K562 (cell line): ENCODE measurements at regions not wholly inside any gene's neighbourhood (a gene's known extent, or its start where the extent isn't known, plus 50 kb on each side); places are given as distances from the start of the nearest gene placed in this dataset.

ENCODE experiments used
- ATAC-seq: fragments of 200-7000 bp; cut with Tn5 transposase; 3 replicates; pipeline ENCODE4 v1.9.1; 2020; ENCODE audit warnings: moderate library complexity
- BruUV-seq: library from RNA; stranded (reverse); fragments of 400-500 nt; replicated peaks from 2 replicates; lab custom pipeline; 2021; lab: Mats Ljungman, UMichigan
- CTCF ChIA-PET: fragments of 300-600 bp; formaldehyde crosslinking; extraction: SDS; loops from one replicate; lab custom pipeline; 2021; ENCODE audit warnings: low intra/inter-chr PET ratio; lab: Yijun Ruan, JAX
- POLR2A ChIA-PET: fragments of 300-600, 350-650 bp; sonication (Branson Sonifier 250); formaldehyde crosslinking; extraction: SDS; loops from one replicate; lab custom pipeline; 2021; ENCODE audit warnings: antibody characterized with exemption, inconsistent platforms; lab: Yijun Ruan, JAX
- DNase-seq, 4 experiments: peaks; one replicate each; pipeline versions ENCODE4 v3.0.0 to v3.0.0-alpha.2; 2011 to 2018; ENCODE audit warnings: low spot score in 3 of 4, mixed read lengths in 3 of 4; ENCODE audit errors: extremely low read depth in 1 of 4
- FAIRE-seq: peaks from 2 replicates; lab custom pipeline; 2011; peaks lifted over from hg19 to GRCh38; lab: Jason Lieb, UNC
- H2AFZ ChIP-seq: 2 replicates; pipeline ENCODE4 v1.6.0; 2011; ENCODE audit warnings: low read depth, low read length, control low read depth, inconsistent platforms
- H3K27ac ChIP-seq: fragments of 200-600 bp; 3 replicates; pipeline ENCODE4 v1.8.0; 2011; ENCODE audit warnings: low read depth, mild to moderate bottlenecking, control low read depth, inconsistent platforms, low read length, moderate library complexity, mixed read lengths; ENCODE audit errors: extremely low read depth
- H3K27me3 ChIP-seq, 2 experiments: fragments of 300-600 bp in 1 of 2; 2 replicates in 1 of 2; 3 replicates in 1 of 2; pipeline versions ENCODE4 v1.6.0 to v1.8.0; 2011; ENCODE audit warnings: inconsistent platforms in 2 of 2, low read length in 2 of 2, mild to moderate bottlenecking in 1 of 2, mixed read lengths in 1 of 2, moderate library complexity in 1 of 2; ENCODE audit not compliant: control insufficient read depth in 2 of 2, insufficient read depth in 2 of 2
- H3K36me3 ChIP-seq: fragments of 300-600 bp; 3 replicates; pipeline ENCODE4 v1.8.0; 2011; ENCODE audit warnings: mild to moderate bottlenecking, low read length, inconsistent platforms; ENCODE audit not compliant: control insufficient read depth, insufficient read depth
- H3K4me1 ChIP-seq, 2 experiments: fragments of 200-600 bp in 1 of 2; replicated peaks in 1 of 2; 2 replicates in 1 of 2; 3 replicates in 1 of 2; pipeline versions ENCODE4 v1.5.1 to v1.8.0; 2011; ENCODE audit warnings: inconsistent platforms in 2 of 2, low read length in 2 of 2, mild to moderate bottlenecking in 1 of 2, mixed read lengths in 1 of 2, moderate library complexity in 1 of 2; ENCODE audit not compliant: control insufficient read depth in 2 of 2, insufficient read depth in 2 of 2
- H3K4me2 ChIP-seq: 2 replicates; pipeline ENCODE4 v1.6.1; 2011; ENCODE audit warnings: low read length, control low read depth, inconsistent platforms, mixed read lengths; ENCODE audit not compliant: insufficient read depth
- H3K4me3 ChIP-seq: fragments of 200-600 bp; sonication (generic), shearing (Covaris generic); 2 replicates; pipeline ENCODE4 v1.5.1; 2016; ENCODE audit warnings: control low read depth, inconsistent platforms
- H3K79me2 ChIP-seq: fragments of 200-600 bp; 3 replicates; pipeline ENCODE4 v1.8.0; 2011; ENCODE audit warnings: low read length, inconsistent platforms; ENCODE audit not compliant: control insufficient read depth, insufficient read depth
- H3K9ac ChIP-seq, 2 experiments: 2 replicates each; pipeline versions ENCODE4 v1.6.0 to v1.6.1; 2011; ENCODE audit warnings: low read depth in 2 of 2, low read length in 2 of 2, control low read depth in 1 of 2, inconsistent platforms in 1 of 2, mild to moderate bottlenecking in 1 of 2, mixed read lengths in 1 of 2; ENCODE audit not compliant: insufficient read depth in 1 of 2
- H3K9me1 ChIP-seq: one replicate; pipeline ENCODE4 v1.6.0; 2011; ENCODE audit warnings: inconsistent platforms, mild to moderate bottlenecking, low read length, moderate library complexity; ENCODE audit not compliant: control insufficient read depth, insufficient read depth
- H3K9me3 ChIP-seq: replicated peaks from 2 replicates; pipeline ENCODE4 v1.5.1; 2011; ENCODE audit warnings: low read depth, low read length, inconsistent platforms; ENCODE audit not compliant: control insufficient read depth, insufficient read depth
- H4K20me1 ChIP-seq: replicated peaks from 2 replicates; pipeline ENCODE4 v1.6.1; 2011; ENCODE audit warnings: low read length, inconsistent platforms, mixed read lengths; ENCODE audit not compliant: control insufficient read depth, insufficient read depth
- BDP1 ChIP-seq: IDR thresholded peaks from 3 replicates; pipeline ENCODE4 v1.6.1; 2011; ENCODE audit not compliant: insufficient read length, insufficient read depth
- CBX2 ChIP-seq: fragments of 200-600 bp; sonication (generic); IDR thresholded peaks from one replicate; pipeline ENCODE4 v1.6.1; 2012; ENCODE audit warnings: mild to moderate bottlenecking, low read length, inconsistent platforms; ENCODE audit not compliant: insufficient read depth, poor library complexity, severe bottlenecking
- CTBP1 ChIP-seq: fragments of 450-650 bp; IDR thresholded peaks from 2 replicates; pipeline ENCODE4 v1.6.1; 2016; ENCODE audit warnings: borderline replicate concordance
- GATAD2A ChIP-seq: fragments of 450-650 bp; IDR thresholded peaks from 2 replicates; pipeline ENCODE4 v1.6.1; 2017
- KLF6 ChIP-seq: fragments of 250-450 bp; sonication (Bioruptor Pico); IDR thresholded peaks from 2 replicates; pipeline ENCODE4 v1.4.0; 2020; ENCODE audit warnings: mild to moderate bottlenecking, moderate library complexity, borderline replicate concordance
- NR2C2 ChIP-seq, 2 experiments: fragments of 200-800 bp in 1 of 2; sonication (Bioruptor generic) in 1 of 2; sonication (generic) in 1 of 2; formaldehyde crosslinking in 1 of 2; IDR thresholded peaks; 2 replicates each; pipeline versions ENCODE4 v1.6.1 to v1.8.0; 2016 to 2022; ENCODE audit warnings: mild to moderate bottlenecking in 1 of 2, missing compliant biosample characterization in 1 of 2, missing genetic modification characterization in 1 of 2, missing genetic modification reagents in 1 of 2
- TAL1 ChIP-seq: fragments of 450-650 bp; IDR thresholded peaks from 2 replicates; pipeline ENCODE4 v1.6.1; 2016; ENCODE audit warnings: mild to moderate bottlenecking
- ZFX ChIP-seq: sonication (generic); formaldehyde crosslinking; IDR thresholded peaks from 2 replicates; pipeline ENCODE4 v1.8.0; 2022; ENCODE audit warnings: mild to moderate bottlenecking, missing genetic modification reagents, moderate library complexity
- ZNF143 ChIP-seq: sonication (generic); formaldehyde crosslinking; IDR thresholded peaks from 2 replicates; pipeline ENCODE4 v1.9.0; 2022; ENCODE audit warnings: mild to moderate bottlenecking, missing genetic modification reagents
- ZNF699 ChIP-seq: fragments of 250-450 bp; sonication (Bioruptor Pico); IDR thresholded peaks from 2 replicates; pipeline ENCODE4 v1.8.0; 2021; ENCODE audit warnings: mild to moderate bottlenecking, moderate library complexity; ENCODE audit not compliant: insufficient replicate concordance
- WGBS: fragments of 100-300 bp; shearing (Covaris generic); methylation state at CpG from one replicate; pipeline ENCODE4 v1.1.6; 2016; ENCODE audit warnings: low coverage, mixed read lengths; ENCODE audit not compliant: insufficient coverage; ENCODE audit errors: missing lambda C conversion rate; 5-methylcytosine and 5-hydroxymethylcytosine counted together
- in situ Hi-C: fragments of 300-500 bp; cut with MboI; formaldehyde crosslinking; loops from 4 replicates; pipeline ENCODE4 v1.15.0; 2018; ENCODE audit warnings: inconsistent platforms, mixed read lengths
- intact Hi-C: fragments of 100-400 bp; cut with micrococcal nuclease; formaldehyde crosslinking; loops from 2 replicates; pipeline ENCODE4 v1.14.2; 2022
- TF ChIP-seq, protein P1 (sequence below), 2 experiments: fragments of 450-650 bp in 1 of 2; IDR thresholded peaks; 2 replicates each; pipeline ENCODE4 v1.6.1; 2011 to 2017; ENCODE audit warnings: low read depth in 2 of 2, antibody characterized with exemption in 1 of 2, borderline replicate concordance in 1 of 2, low read length in 1 of 2, mild to moderate bottlenecking in 1 of 2, mixed read lengths in 1 of 2; ENCODE audit not compliant: control insufficient read depth in 1 of 2
- TF ChIP-seq, protein P2 (sequence below): fragments of 250-450 bp; sonication (Bioruptor Pico); IDR thresholded peaks from 2 replicates; pipeline ENCODE4 v1.8.0; 2021; ENCODE audit warnings: borderline replicate concordance, mild to moderate bottlenecking, moderate library complexity; ENCODE audit not compliant: poor library complexity, severe bottlenecking
- TF ChIP-seq, protein P3 (sequence below): fragments of 450-650 bp; IDR thresholded peaks from 2 replicates; pipeline ENCODE4 v1.6.1; 2018; ENCODE audit not compliant: partially characterized antibody

DNA sequence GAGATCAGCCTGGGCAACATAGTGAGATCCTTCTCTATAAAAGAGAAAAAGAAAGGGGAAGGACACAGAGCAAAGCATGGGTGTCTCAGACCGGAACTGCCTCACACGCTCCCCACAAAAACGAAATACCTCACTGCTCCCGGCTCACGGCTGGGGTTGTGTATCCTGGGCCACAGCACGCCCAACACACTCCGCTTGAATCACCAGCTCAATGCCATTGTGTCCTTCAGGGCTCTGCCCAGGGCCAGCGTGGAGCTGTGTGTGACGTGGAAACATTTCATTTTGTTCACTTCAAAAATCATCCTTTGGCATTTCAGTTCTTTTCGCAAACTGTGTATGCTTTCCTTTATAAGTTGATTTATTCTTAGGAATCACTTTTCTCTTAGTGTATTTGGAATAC lies 279.5 kb downstream of the IRX1 start:
- no peaks in the 10 kb centered on the region for H3K9me3 ChIP-seq
- no peaks in the 10 kb centered on the region for H4K20me1 ChIP-seq
- in situ Hi-C loops (no loop called here), intact Hi-C loops (no loop called here)
- POLR2A ChIA-PET: no interaction called here
- DNase-seq (no peak), ATAC-seq (no peak), FAIRE-seq (no peak)
- no peaks in the 10 kb centered on the region for H3K79me2 ChIP-seq
- CTCF ChIA-PET: no interaction called here
- no peak overlapping the region for H2AFZ ChIP-seq
- 2% methylated on average over 10 of the region's 10 CpGs for WGBS
- H3K4me2 ChIP-seq: no peak overlapping the region
- peaks cover 0 to 5% of the 10 kb centered on the region in 2 experiments; a peak in 1 of 5 replicates for H3K27me3 ChIP-seq
- H3K4me3 ChIP-seq: no peak overlapping the region
- H3K4me1 ChIP-seq: no peaks in the 10 kb centered on the region
- H3K9ac ChIP-seq: no peak overlapping the region
- no peak overlapping the region for H3K27ac ChIP-seq
- no peaks in the 10 kb centered on the region for H3K36me3 ChIP-seq
- H3K9me1 ChIP-seq: no peaks in the 10 kb centered on the region
- BruUV-seq: no TSS peak
- TF ChIP-seq KLF6 (CRISPR knock-in tag) (no peak), GATAD2A (no peak), ZFX (CRISPR knock-in tag) (no peak), ZNF143 (CRISPR knock-in tag) (no peak), CTBP1 (no peak), BDP1 (no peak), NR2C2 (CRISPR knock-in tag; IDR thresholded peaks at IDR 0.05) (no peak), NR2C2 (tag; IDR thresholded peaks at IDR 0.05) (no peak), ZNF699 (CRISPR knock-in tag) (no peak), TAL1 (no peak), CBX2 (no peak)
- TF ChIP-seq, protein P1, sequence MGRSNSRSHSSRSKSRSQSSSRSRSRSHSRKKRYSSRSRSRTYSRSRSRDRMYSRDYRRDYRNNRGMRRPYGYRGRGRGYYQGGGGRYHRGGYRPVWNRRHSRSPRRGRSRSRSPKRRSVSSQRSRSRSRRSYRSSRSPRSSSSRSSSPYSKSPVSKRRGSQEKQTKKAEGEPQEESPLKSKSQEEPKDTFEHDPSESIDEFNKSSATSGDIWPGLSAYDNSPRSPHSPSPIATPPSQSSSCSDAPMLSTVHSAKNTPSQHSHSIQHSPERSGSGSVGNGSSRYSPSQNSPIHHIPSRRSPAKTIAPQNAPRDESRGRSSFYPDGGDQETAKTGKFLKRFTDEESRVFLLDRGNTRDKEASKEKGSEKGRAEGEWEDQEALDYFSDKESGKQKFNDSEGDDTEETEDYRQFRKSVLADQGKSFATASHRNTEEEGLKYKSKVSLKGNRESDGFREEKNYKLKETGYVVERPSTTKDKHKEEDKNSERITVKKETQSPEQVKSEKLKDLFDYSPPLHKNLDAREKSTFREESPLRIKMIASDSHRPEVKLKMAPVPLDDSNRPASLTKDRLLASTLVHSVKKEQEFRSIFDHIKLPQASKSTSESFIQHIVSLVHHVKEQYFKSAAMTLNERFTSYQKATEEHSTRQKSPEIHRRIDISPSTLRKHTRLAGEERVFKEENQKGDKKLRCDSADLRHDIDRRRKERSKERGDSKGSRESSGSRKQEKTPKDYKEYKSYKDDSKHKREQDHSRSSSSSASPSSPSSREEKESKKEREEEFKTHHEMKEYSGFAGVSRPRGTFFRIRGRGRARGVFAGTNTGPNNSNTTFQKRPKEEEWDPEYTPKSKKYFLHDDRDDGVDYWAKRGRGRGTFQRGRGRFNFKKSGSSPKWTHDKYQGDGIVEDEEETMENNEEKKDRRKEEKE (IDR thresholded peaks at IDR 0.05; ENCODE audit: borderline replicate concordance in 1 of 2, control insufficient read depth in 1 of 2, low read depth in 2 of 2, low read length in 1 of 2): no peak
- TF ChIP-seq, protein P2, sequence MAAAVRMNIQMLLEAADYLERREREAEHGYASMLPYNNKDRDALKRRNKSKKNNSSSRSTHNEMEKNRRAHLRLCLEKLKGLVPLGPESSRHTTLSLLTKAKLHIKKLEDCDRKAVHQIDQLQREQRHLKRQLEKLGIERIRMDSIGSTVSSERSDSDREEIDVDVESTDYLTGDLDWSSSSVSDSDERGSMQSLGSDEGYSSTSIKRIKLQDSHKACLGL: no peak
- TF ChIP-seq, protein P3, sequence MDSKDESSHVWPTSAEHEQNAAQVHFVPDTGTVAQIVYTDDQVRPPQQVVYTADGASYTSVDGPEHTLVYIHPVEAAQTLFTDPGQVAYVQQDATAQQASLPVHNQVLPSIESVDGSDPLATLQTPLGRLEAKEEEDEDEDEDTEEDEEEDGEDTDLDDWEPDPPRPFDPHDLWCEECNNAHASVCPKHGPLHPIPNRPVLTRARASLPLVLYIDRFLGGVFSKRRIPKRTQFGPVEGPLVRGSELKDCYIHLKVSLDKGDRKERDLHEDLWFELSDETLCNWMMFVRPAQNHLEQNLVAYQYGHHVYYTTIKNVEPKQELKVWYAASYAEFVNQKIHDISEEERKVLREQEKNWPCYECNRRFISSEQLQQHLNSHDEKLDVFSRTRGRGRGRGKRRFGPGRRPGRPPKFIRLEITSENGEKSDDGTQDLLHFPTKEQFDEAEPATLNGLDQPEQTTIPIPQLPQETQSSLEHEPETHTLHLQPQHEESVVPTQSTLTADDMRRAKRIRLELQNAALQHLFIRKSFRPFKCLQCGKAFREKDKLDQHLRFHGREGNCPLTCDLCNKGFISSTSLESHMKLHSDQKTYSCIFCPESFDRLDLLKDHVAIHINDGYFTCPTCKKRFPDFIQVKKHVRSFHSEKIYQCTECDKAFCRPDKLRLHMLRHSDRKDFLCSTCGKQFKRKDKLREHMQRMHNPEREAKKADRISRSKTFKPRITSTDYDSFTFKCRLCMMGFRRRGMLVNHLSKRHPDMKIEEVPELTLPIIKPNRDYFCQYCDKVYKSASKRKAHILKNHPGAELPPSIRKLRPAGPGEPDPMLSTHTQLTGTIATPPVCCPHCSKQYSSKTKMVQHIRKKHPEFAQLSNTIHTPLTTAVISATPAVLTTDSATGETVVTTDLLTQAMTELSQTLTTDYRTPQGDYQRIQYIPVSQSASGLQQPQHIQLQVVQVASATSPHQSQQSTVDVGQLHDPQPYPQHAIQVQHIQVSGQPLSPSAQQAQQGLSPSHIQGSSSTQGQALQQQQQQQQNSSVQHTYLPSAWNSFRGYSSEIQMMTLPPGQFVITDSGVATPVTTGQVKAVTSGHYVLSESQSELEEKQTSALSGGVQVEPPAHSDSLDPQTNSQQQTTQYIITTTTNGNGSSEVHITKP: no peak
